ENCODE measurements at regions not wholly inside any gene's neighbourhood (a gene's known extent, or its start where the extent isn't known, plus 50 kb on each side); places are given as distances from the start of the nearest gene placed in this dataset.
"Not testable (repeated sequence)": the region's sequence is repeated elsewhere in the genome, so short reads cannot be mapped to it uniquely, and the experiment has no call there.

- DNase-seq = no peak
Observed at GRCh38 chr13:57784633-57785032, 153.1 kb downstream of the PCDH17 start.

GRCh38 chr13:57787058-57787791 lies 155.7 kb downstream of the PCDH17 start:
- peak; percentile 59 for DNase-seq

- no peak for DNase-seq
Observed at GRCh38 chr13:57799624-57800023, 168.1 kb downstream of the PCDH17 start.

- no peak for DNase-seq
Observed at GRCh38 chr13:57813651-57814050, 182.1 kb downstream of the PCDH17 start.

DNA sequence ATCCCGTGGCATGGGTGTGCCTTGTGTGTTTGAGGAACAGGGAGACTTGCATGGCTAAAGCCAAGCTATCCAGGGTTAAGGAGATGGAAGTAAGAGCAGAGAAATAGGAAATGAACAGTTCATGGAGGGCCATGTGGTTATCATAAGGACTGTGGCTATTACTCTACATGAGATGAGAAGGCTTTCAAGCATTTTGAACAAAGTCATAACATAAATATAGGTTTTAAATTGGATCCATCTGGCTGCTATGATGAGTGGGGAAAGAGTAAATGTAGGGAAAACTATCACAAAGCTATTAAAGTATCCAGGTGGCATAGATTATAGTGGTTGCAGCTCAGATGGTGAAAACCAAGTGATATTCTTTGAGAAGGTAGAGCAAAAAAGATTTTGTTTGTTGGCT lies 184.1 kb downstream of the PCDH17 start:
- no peak for DNase-seq

GRCh38 chr13:57820924-57821323 lies 189.4 kb downstream of the PCDH17 start:
- no peak for DNase-seq

DNA sequence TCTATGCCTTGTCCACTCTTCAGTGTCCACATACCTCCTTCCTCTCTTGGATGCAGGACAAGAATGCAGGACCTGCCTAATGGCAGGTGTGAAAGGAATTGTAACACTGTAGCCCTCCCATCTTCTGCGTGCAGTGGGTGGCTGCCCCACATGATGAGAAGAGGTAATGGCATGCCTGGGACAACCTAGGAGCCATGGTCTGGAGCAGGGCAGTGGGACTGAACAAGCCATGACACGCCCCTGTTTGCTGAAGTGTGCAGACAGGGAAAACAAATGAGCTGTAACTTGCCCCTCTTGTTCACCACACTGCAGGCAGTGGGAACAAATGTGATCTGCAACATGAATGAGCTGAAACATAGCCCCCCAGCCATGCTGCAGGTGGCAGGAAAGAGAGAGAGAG lies 192.2 kb downstream of the PCDH17 start:
- DNase-seq = no peak

- DNase-seq = no peak
Observed at GRCh38 chr13:57824121-57824520, 192.6 kb downstream of the PCDH17 start.

GRCh38 chr13:57825066-57825465 lies 193.5 kb downstream of the PCDH17 start:
- DNase-seq = no peak

DNA sequence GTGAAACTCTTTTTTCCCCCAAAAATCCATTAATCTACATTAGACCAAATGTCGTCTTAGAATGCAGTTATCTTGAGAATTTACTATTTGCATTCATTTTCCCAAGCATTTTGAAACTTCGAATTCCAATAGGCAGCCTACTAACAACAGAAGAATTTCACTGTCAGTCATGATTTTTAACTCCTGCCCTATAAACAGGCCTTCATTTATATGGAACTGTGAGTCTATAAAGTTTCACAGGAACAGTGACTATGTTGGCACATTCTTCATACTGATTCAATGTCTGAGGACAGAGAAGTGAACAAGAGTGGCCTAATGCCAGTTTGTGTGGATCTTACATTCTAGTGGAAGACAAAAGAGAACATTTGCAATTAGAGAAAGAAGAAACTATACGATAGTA lies 198.0 kb downstream of the PCDH17 start:
- no peak for DNase-seq

- no peak for DNase-seq
Observed at GRCh38 chr13:57832187-57832586, 200.6 kb downstream of the PCDH17 start.

DNA sequence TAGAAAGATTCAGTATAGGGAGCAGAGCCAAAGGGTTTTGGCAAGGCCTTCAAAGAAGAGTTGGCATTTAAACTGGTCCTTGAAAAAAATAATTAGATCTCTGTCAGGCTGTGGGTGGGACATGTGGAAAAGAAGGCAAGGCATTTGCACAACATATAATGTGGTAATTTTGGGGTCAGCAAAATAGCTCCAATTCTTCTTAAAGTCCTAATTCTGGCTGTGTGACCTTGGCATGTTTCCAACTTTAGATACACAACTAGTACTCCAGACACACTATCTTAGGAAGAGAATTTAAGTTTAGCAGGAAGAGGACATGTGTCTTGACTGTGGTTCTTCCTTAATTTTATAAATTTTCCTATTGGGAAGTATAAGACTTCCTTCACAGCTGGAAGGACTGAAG lies 206.3 kb downstream of the PCDH17 start:
- DNase-seq = no peak

DNA sequence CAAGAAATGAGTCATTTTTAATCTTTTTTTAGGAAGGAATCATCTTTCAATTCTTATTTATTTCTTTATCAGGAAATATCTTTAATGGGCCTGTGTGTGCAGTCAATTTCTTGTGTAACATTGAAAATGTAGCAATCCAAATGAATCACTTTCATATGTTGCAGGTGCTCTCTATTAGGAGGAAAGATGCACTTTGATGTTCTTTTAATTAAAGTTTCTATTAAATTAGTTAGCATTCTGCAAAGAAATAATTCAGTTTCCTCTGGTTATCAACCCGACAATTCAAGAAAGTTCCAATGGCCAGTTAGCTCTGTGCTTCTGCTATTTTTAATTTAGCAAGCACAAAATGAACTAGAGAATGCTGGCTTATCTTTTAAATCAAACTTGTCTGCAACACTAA lies 212.0 kb downstream of the PCDH17 start:
- DNase-seq = no peak

DNA sequence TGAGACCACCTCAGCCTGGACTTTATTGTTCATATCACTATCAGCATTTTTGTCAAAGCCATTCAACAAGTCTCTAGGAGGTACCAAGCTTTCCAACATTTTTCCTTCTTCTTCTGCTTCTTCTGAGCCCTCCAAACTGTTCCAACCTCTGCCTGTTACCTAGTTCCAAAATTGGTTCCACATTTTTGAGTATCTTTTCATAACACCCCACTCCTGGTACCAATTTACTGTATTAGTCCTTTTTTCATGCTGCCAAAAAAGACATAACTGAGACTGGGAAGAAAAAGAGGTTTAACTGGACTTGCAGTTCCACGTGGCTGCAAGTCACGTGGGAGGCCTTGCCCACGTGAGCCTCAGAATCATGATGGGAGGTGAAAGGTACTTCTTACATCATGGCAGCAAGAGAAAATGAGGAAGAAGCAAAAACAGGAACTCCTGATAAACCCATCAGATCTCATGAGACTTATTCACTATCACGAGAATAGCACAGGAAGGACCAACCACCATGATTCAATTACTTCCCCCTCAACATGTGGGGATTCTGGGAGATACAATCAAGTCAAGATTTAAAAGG lies 215.1 kb downstream of the PCDH17 start:
- DNase-seq = no peak

DNA sequence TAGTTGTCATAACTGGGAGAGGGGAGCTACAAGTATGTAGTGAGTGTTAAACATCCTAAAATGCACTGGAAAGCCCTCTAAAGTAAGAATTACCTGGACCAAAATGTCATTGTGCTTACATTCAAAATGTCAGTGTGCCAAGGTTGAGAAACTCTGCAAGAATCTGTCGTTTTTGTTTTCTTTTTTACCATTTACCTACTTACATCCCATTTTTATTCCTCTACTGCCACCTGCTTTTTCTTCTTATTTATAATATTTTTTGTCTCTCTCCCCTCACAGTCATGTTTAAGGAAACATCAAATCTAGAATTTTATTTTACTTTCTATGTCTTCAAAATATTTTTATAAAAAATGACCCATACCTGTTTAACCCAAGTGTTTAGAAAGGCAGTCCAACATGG lies 226.4 kb downstream of the PCDH17 start:
- no peak for DNase-seq

GRCh38 chr13:57858376-57858775 lies 226.8 kb downstream of the PCDH17 start:
- DNase-seq = no peak

DNA sequence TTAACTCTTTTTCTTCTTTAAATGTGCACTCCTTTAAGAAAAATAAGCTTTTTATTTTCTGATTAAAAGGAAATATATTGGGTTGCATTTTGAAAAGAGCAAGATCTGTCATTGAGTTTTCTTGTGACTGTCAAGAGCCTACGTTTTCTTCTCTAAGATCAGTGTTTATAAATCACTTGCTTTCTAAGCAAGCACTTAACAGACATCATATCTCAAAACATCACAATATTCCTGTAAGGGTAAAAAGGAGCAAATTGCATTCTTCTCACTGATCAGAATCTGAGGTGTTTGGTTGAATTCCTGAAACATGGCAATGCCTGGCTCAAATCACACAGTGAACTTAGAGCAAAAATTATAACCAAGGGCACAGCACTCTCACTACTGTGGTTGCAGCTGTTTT lies 231.3 kb downstream of the PCDH17 start:
- no peak for DNase-seq

- no peak for DNase-seq
Observed at GRCh38 chr13:57865600-57866294, 234.2 kb downstream of the PCDH17 start.

- DNase-seq = no peak
Observed at GRCh38 chr13:57874530-57874929, 243.0 kb downstream of the PCDH17 start.

GRCh38 chr13:57877601-57878000 lies 246.1 kb downstream of the PCDH17 start:
- DNase-seq = no peak

- DNase-seq = no peak
Observed at GRCh38 chr13:57878291-57878690, 246.7 kb downstream of the PCDH17 start.

DNA sequence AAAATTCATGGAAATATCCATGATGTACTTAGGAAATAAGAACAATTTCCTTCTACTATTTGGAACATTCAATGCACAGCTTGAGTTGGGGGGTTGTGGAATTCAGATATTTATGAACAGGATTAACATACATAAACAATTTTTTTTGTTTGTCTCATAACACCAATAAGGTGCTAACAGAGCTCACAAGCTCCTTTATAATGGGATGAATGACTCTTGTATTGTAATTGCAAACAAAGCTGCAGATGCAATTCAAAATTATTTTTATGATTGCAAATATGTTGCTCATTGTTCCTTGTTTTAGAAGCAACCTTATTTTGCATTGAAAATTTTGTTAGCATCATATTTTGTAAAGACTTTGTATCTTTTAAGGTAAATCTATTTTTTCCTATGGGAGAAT lies 265.7 kb downstream of the PCDH17 start:
- DNase-seq = no peak

DNA sequence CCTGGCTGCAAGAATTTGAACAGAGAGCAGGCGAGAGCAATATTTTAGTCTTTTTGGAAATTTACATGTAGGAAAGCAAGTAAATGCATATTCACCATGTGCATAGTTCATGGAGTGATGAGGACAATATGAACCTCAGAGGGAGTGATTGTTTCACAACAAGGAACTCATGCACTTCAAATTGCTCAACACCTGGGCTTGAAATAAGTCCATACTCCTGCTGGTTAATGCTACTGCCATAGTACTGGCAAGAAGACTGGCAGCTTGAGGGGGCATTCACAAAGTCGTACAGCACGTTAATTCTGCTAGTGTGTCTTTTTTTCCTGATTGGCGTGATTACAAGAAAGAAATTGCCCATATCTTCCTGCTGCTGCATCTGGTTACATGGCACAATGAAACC lies 267.6 kb downstream of the PCDH17 start:
- no peak for DNase-seq

DNA sequence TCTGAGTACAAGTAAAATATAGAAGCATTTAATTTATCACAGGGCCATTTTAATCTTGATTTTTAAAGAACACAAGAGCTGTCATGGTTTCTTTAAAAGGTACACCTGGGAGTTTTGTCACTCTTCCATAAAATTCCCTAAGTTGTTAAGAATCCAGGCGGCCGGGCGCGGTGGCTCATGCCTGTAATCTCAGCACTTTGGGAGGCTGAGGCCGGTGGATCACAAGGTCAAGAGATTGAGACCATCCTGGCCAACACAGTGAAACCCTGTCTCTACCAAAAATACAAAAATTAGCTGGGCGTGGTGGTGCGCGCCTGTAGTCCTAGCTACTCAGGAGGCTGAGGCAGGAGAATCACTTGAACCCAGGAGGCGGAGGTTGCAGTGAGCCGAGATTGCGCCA lies 278.3 kb downstream of the PCDH17 start:
- DNase-seq = not testable (repeated sequence)
